Omental fat pad (tissue), 3 donors: ENCODE measurements at regions not wholly inside any gene's neighbourhood (a gene's known extent, or its start where the extent isn't known, plus 50 kb on each side); places are given as distances from the start of the nearest gene placed in this dataset.
"Not testable (repeated sequence)": the region's sequence is repeated elsewhere in the genome, so short reads cannot be mapped to it uniquely, and the experiment has no call there.

Experiments used
- ATAC-seq: fragments of 150-250 bp; one replicate; pipeline ENCODE4 v1.9.1; 2016; ENCODE audit warnings: mild to moderate bottlenecking, moderate library complexity; ENCODE audit not compliant: low FRiP score
- DNase-seq: peaks from one replicate; pipeline ENCODE4 v3.0.0-alpha.2; 2019; ENCODE audit warnings: low spot score
- CTCF ChIP-seq, 3 donors: fragments of 450-650 bp; IDR thresholded peaks; one replicate each; pipeline ENCODE4 v1.5.1; 2016 to 2017; ENCODE audit warnings: antibody characterized with exemption in 3 of 3, mild to moderate bottlenecking in 3 of 3, moderate library complexity in 2 of 3

- ATAC-seq (no peak), DNase-seq (no peak)
- no peak for TF ChIP-seq CTCF (IDR thresholded peaks at IDR 0.05)
Observed at GRCh38 chr4:66795724-66796123, 749.6 kb downstream of the CENPC start.

- ATAC-seq, result no peak
- DNase-seq, result no peak
- no peak for TF ChIP-seq CTCF (IDR thresholded peaks at IDR 0.05)
Observed at GRCh38 chr4:66794390-66795034, 750.8 kb downstream of the CENPC start.

- ATAC-seq (no peak), DNase-seq (no peak)
- no peak for TF ChIP-seq CTCF (IDR thresholded peaks at IDR 0.05)
Observed at GRCh38 chr4:66791686-66792085, 753.6 kb downstream of the CENPC start.

- DNase-seq (no peak), ATAC-seq (no peak)
- TF ChIP-seq CTCF (IDR thresholded peaks at IDR 0.05), result no peak
Observed at GRCh38 chr4:66785479-66785878, 759.8 kb downstream of the CENPC start.

- not testable (repeated sequence) for DNase-seq, ATAC-seq
Observed at GRCh38 chr4:66782751-66783150, 762.6 kb downstream of the CENPC start.

GRCh38 chr4:66777097-66777496 is 768.2 kb downstream of the CENPC start:
- no peak for TF ChIP-seq CTCF (IDR thresholded peaks at IDR 0.05)
- DNase-seq, result no peak
- ATAC-seq, result no peak

GRCh38 chr4:66769441-66769840 is 775.9 kb downstream of the CENPC start:
- ATAC-seq (no peak), DNase-seq (no peak)
- no peak for TF ChIP-seq CTCF (IDR thresholded peaks at IDR 0.05)
